ENCODE measurements at regions not wholly inside any gene's neighbourhood (a gene's known extent, or its start where the extent isn't known, plus 50 kb on each side); places are given as distances from the start of the nearest gene placed in this dataset.

DNA sequence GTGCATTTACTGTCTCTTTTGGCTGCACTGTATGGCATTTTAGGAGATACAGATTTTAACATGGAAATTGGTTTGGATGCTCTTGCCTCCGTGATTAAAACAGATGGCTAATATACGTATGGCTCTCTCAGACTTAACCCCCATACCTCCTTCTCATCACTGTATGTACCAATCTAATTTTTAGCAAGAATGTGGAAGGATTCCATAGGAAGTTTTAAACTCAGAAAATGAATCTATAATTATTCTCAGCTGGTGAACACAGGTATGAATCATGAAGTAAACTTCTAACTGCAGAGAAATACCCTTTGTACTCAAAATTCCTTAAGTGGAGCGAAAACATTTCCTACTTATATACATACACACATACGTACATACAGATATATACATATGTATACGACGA, 210.5 kb upstream of the NEIL3 start:
- TF ChIP-seq, protein P1, sequence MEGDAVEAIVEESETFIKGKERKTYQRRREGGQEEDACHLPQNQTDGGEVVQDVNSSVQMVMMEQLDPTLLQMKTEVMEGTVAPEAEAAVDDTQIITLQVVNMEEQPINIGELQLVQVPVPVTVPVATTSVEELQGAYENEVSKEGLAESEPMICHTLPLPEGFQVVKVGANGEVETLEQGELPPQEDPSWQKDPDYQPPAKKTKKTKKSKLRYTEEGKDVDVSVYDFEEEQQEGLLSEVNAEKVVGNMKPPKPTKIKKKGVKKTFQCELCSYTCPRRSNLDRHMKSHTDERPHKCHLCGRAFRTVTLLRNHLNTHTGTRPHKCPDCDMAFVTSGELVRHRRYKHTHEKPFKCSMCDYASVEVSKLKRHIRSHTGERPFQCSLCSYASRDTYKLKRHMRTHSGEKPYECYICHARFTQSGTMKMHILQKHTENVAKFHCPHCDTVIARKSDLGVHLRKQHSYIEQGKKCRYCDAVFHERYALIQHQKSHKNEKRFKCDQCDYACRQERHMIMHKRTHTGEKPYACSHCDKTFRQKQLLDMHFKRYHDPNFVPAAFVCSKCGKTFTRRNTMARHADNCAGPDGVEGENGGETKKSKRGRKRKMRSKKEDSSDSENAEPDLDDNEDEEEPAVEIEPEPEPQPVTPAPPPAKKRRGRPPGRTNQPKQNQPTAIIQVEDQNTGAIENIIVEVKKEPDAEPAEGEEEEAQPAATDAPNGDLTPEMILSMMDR (IDR thresholded peaks at IDR 0.05) = no peak

DNA sequence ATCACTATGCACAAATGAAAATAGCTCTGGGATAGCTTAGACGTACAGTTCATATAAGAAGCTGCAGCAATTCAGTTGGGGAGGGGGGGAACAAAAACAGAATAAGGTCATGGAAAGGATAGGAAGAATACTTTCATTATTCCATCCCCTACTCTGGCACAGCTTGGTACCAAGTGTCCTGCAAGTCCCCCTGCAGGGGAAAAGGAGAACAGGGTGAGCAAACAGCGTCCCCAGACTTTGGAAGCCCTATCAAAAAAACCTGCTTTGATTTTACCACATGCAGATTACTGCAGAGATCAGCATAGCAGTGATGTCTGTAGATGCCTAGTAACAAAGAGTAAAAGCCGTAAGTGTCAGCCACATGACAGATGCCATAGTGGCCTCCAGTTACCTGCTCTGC, 209.4 kb upstream of the NEIL3 start:
- TF ChIP-seq, protein P1 (IDR thresholded peaks at IDR 0.05) = no peak

DNA sequence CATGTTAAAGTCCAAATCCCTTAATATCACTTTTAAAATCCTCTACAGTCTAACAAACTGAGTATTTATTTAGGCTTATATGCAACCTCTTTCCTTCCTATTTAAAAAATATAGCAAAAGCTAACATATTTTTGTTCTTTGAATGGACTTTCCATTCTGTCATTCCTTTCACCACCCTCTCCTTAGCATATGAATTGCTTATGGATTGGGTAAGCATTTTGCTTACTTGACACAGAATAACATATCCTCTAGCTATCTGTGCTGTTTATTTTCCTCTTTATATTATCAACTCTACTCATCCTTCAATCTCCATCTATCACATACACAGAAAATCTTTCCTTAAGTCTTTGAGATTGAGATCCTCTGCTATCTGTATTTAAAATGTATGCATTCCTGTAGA, 206.1 kb upstream of the NEIL3 start:
- TF ChIP-seq, protein P1 (IDR thresholded peaks at IDR 0.05) = no peak

DNA sequence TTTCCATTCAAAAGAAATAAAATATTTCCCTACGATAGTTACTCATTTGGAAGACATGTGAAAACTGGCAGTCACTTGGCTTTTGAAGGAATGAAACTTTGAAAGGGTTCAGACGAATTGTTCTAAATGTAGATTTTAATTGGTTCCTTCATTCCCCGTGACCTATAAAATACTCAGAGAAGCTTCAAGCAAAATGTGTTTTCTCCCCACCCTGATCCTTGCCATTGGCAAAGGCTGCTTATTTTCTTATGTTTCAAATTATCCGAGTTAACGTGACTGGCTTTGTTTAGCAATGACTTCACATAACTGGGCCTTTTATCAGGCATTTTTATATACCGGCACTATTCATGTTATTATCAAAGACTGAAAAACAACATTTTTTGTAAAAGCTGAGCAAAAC, 204.1 kb upstream of the NEIL3 start:
- TF ChIP-seq, protein P1 (IDR thresholded peaks at IDR 0.05) = no peak

DNA sequence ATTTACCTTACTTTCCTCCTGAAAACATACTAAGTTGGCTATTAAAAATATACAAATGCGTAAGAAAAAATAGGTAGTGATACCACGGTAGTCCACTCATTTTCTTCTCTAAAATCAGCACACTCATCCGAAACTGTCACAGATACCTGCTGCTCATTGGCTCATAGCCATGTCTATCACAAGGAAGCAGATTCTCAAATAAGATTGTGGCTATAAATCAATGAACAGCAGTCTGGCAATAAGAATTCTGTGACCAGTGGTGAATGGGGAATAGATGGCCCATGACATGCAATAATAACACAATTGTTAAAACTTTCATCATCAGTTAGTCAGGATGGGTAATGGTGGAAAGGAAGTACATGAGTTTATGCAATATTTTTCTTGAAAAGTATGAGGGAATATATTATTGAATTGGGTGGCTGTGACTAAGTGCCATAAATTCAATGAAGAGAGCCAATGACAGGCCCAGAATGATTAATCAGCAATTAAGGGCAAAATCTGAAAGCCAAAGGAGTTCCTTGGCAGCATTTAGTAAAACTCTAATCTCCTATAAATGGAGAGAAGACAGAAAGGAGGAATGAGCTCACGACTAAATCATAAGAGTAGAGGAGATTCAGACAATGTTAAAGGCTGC, 202.3 kb upstream of the NEIL3 start:
- TF ChIP-seq, protein P1 (IDR thresholded peaks at IDR 0.05) = no peak

DNA sequence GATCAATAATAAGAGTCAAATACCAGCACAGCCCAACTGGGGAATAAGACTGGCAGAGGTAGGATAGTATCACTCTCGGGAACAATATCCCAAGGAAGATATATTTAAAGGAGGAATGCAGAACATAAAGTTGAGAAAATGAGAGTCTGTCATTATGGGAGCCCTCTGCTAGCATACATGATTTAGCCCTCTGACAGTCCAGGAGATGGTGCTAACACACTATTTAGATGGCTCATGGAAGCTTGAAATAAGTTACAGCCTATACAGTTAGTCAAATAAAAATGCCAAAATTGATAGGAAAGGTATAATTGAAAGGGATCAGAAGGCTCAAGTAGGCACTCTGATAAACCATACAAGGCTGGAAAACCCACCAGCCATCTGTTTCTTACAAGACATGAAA, 201.0 kb upstream of the NEIL3 start:
- TF ChIP-seq, protein P1 (IDR thresholded peaks at IDR 0.05) = no peak

DNA sequence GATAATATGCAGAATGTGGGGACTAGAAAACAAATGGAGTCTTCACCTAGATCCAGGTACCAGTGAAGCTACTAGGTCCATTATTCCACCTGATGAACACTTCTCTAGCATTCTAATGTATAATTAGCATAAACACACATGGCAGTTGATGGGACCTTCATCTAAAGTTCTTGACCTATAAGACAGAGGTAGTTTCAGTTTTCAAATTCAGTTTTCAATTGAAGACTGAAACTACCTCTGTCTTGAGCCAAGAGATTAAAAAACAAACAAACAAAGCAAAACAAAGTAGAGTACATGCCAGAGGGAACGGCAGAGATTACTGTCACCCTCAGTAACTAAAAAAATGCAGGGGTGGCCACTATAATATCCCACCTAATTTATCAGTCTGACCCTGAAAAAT, 199.9 kb upstream of the NEIL3 start:
- TF ChIP-seq, protein P1 (IDR thresholded peaks at IDR 0.05) = no peak

DNA sequence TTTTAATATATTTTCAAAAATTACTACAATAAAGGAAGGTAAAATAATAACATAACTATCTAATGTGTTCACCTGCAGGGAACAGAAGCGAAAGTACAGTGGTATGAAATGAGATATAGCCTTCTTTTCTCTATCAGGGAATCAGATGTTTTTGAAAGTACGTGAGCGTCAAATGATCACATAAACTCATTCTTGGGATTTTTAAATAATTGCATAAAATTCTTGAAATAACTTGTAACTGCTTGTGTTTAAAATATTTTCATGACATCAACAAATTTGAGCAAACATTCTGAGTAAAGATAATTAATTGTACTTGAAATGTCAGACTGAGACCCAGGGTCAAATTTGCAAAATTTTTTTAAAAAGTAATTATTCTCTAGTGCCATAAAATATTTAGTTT, 193.5 kb upstream of the NEIL3 start:
- TF ChIP-seq, protein P1 (IDR thresholded peaks at IDR 0.05) = no peak

Measured in LNCAP (cell line).